WTC11 (cell line): ENCODE measurements at regions not wholly inside any gene's neighbourhood (a gene's known extent, or its start where the extent isn't known, plus 50 kb on each side); places are given as distances from the start of the nearest gene placed in this dataset.

ENCODE experiments used
- ATAC-seq: fragments of 200-7000 bp; cut with Tn5 transposase; 2 replicates; pipeline ENCODE4 v1.10.0; 2021; ENCODE audit warnings: mild to moderate bottlenecking, moderate library complexity
- CTCF ChIA-PET: fragments of 300-600 bp; sonication (Branson Sonifier 250); formaldehyde crosslinking; loops from one replicate; lab custom pipeline; 2021; ENCODE audit warnings: antibody characterized with exemption; lab: Charles Lee
- POLR2A ChIA-PET: fragments of 350-600 bp; sonication (Branson Sonifier 250); formaldehyde crosslinking; loops from one replicate; lab custom pipeline; 2021; ENCODE audit warnings: antibody characterized with exemption; lab: Charles Lee
- DNase-seq: peaks from one replicate; pipeline ENCODE4 v3.0.0; 2021; ENCODE audit warnings: low spot score
- H3K27ac Mint-ChIP-seq: 2 replicates; pipeline ENCODE4 v1.8.0; 2021; ENCODE audit warnings: mixed read lengths
- H3K27me3 Mint-ChIP-seq: 2 replicates; pipeline ENCODE4 v1.8.0; 2021; ENCODE audit warnings: low read depth, mild to moderate bottlenecking, moderate library complexity, mixed read lengths
- H3K36me3 Mint-ChIP-seq: 2 replicates; pipeline ENCODE4 v1.8.0; 2021; ENCODE audit warnings: mixed read lengths
- H3K4me1 Mint-ChIP-seq: 2 replicates; pipeline ENCODE4 v1.8.0; 2022; ENCODE audit warnings: mixed read lengths
- H3K4me3 Mint-ChIP-seq: 2 replicates; pipeline ENCODE4 v1.8.0; 2021; ENCODE audit warnings: mild to moderate bottlenecking, moderate library complexity, mixed read lengths
- H3K9me3 Mint-ChIP-seq: 2 replicates; pipeline ENCODE4 v1.8.0; 2021; ENCODE audit warnings: mixed read lengths
- ESRRA ChIP-seq: sonication (generic); formaldehyde crosslinking; IDR thresholded peaks from 2 replicates; pipeline ENCODE4 v1.8.1; 2022; ENCODE audit warnings: mild to moderate bottlenecking, missing genetic modification reagents, borderline replicate concordance
- ETV6 ChIP-seq: sonication (generic); formaldehyde crosslinking; IDR thresholded peaks from 2 replicates; pipeline ENCODE4 v1.8.1; 2022; ENCODE audit warnings: mild to moderate bottlenecking, missing genetic modification reagents
- GTF2I ChIP-seq: fragments of 250-450 bp; sonication (Bioruptor Pico); conservative IDR thresholded peaks from 2 replicates; pipeline ENCODE4 v1.4.0; 2021; ENCODE audit warnings: mild to moderate bottlenecking
- JAZF1 ChIP-seq: fragments of 250-450 bp; sonication (Bioruptor Pico); IDR thresholded peaks from 2 replicates; pipeline ENCODE4 v1.9.0; 2021; ENCODE audit warnings: moderate library complexity, mild to moderate bottlenecking, inconsistent platforms
- MYBL2 ChIP-seq: sonication (generic); formaldehyde crosslinking; IDR thresholded peaks from 2 replicates; pipeline ENCODE4 v1.8.1; 2023; ENCODE audit warnings: mild to moderate bottlenecking, moderate library complexity, missing genetic modification reagents
- NR1H2 ChIP-seq: sonication (generic); formaldehyde crosslinking; IDR thresholded peaks from 2 replicates; pipeline ENCODE4 v1.9.0; 2021; ENCODE audit warnings: mild to moderate bottlenecking, moderate library complexity, missing genetic modification reagents
- RELA ChIP-seq: sonication (generic); formaldehyde crosslinking; IDR thresholded peaks from 2 replicates; pipeline ENCODE4 v1.8.1; 2022; ENCODE audit warnings: missing genetic modification reagents, mild to moderate bottlenecking, borderline replicate concordance
- SMAD4 ChIP-seq: sonication (generic); formaldehyde crosslinking; IDR thresholded peaks from 2 replicates; pipeline ENCODE4 v1.8.0; 2022; ENCODE audit warnings: mild to moderate bottlenecking, missing genetic modification reagents
- TEAD4 ChIP-seq: sonication (generic); formaldehyde crosslinking; IDR thresholded peaks from 2 replicates; pipeline ENCODE4 v1.8.0; 2022; ENCODE audit warnings: mild to moderate bottlenecking, missing genetic modification reagents
- ZBTB21 ChIP-seq: sonication (generic); formaldehyde crosslinking; IDR thresholded peaks from 2 replicates; pipeline ENCODE4 v1.8.1; 2023; ENCODE audit warnings: mild to moderate bottlenecking, missing genetic modification reagents, borderline replicate concordance
- ZNF138 ChIP-seq: sonication (generic); formaldehyde crosslinking; conservative IDR thresholded peaks from 2 replicates; pipeline ENCODE4 v1.8.1; 2022; ENCODE audit warnings: mild to moderate bottlenecking, moderate library complexity, missing genetic modification reagents
- ZNF219 ChIP-seq: sonication (generic); formaldehyde crosslinking; IDR thresholded peaks from 2 replicates; pipeline ENCODE4 v1.8.0; 2023; ENCODE audit warnings: missing genetic modification reagents, mild to moderate bottlenecking, borderline replicate concordance
- ZNF263 ChIP-seq: sonication (generic); formaldehyde crosslinking; IDR thresholded peaks from 2 replicates; pipeline ENCODE4 v1.8.1; 2022; ENCODE audit warnings: low read depth, mild to moderate bottlenecking, moderate library complexity, missing genetic modification reagents
- ZNF396 ChIP-seq: fragments of 250-450 bp; sonication (Bioruptor Pico); IDR thresholded peaks from 2 replicates; pipeline ENCODE4 v1.8.0; 2021; ENCODE audit warnings: mild to moderate bottlenecking, moderate library complexity, borderline replicate concordance
- ZNF671 ChIP-seq: fragments of 250-450 bp; sonication (Bioruptor Pico); IDR thresholded peaks from 2 replicates; pipeline ENCODE4 v1.8.0; 2021; ENCODE audit warnings: mild to moderate bottlenecking
- TF ChIP-seq, protein P1 (sequence below): fragments of 250-450 bp; sonication (Bioruptor Pico); IDR thresholded peaks from 2 replicates; pipeline ENCODE4 v1.9.0; 2021; ENCODE audit warnings: mild to moderate bottlenecking
- TF ChIP-seq, protein P2 (sequence below): sonication (generic); formaldehyde crosslinking; IDR thresholded peaks from 2 replicates; pipeline ENCODE4 v1.8.1; 2022; ENCODE audit warnings: missing genetic modification reagents, borderline replicate concordance
- TF ChIP-seq, protein P3 (sequence below): fragments of 250-450 bp; sonication (Bioruptor Pico); IDR thresholded peaks from 2 replicates; pipeline ENCODE4 v1.8.0; 2021; ENCODE audit warnings: mild to moderate bottlenecking
- TF ChIP-seq, protein P4 (sequence below): sonication (generic); formaldehyde crosslinking; IDR thresholded peaks from 2 replicates; pipeline ENCODE4 v1.8.1; 2022; ENCODE audit warnings: low read depth, missing genetic modification reagents, borderline replicate concordance
- TF ChIP-seq, protein P5 (sequence below): sonication (generic); formaldehyde crosslinking; IDR thresholded peaks from 2 replicates; pipeline ENCODE4 v1.8.0; 2022; ENCODE audit warnings: mild to moderate bottlenecking, missing genetic modification reagents
- TF ChIP-seq, protein P6 (sequence below): sonication (generic); formaldehyde crosslinking; IDR thresholded peaks from 2 replicates; pipeline ENCODE4 v1.8.0; 2023; ENCODE audit warnings: mild to moderate bottlenecking, missing genetic modification reagents
- TF ChIP-seq, protein P7 (sequence below): fragments of 250-450 bp; sonication (Bioruptor Pico); IDR thresholded peaks from 2 replicates; pipeline ENCODE4 v1.9.0; 2021; ENCODE audit warnings: mild to moderate bottlenecking

DNA sequence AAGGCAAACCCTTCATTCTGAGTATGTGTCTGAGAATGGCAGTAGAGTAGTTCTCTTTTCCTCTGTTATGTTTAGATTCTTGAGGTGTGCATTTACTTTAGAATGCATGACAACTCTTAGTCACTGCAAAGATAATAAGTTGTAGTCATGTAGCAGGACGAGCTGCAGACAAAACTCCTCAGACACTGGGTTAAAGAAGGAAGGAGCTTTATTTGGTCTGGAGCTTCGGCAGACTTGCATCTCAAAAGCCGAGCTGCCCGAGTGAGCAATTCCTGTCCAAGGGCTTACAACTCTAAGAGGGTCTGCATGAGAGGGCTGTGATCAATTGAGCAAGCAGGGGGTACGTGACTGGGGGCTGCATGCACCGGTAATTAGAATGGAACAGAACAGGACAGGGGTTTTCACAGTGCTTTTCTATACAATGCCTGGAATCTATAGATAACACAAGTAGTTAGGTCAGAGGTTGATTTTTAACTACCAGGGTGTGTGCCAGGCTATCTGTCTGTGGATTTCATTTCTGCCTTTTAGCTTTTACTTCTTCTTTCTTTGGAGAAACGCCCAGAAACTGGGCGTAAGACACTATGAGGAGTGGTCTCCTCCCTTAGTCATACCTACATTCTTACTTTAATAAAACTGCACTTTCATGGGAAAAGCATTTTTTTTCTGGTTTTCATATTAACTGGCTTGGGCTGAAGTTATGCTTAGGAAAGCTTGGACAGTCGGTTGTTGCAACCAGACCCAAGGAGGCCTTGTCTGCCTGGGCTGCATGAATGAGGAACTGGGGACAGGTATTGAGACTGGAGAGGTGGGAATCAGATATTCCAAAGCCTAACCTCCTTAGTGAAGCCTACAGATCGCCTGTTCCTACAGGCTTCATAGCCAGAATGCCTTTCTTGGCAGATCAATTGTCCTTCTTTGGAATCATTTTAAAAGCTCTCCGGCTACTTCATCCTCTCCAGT lies 115.1 kb downstream of the RHOU start (continued):
- TF ChIP-seq, protein P1, sequence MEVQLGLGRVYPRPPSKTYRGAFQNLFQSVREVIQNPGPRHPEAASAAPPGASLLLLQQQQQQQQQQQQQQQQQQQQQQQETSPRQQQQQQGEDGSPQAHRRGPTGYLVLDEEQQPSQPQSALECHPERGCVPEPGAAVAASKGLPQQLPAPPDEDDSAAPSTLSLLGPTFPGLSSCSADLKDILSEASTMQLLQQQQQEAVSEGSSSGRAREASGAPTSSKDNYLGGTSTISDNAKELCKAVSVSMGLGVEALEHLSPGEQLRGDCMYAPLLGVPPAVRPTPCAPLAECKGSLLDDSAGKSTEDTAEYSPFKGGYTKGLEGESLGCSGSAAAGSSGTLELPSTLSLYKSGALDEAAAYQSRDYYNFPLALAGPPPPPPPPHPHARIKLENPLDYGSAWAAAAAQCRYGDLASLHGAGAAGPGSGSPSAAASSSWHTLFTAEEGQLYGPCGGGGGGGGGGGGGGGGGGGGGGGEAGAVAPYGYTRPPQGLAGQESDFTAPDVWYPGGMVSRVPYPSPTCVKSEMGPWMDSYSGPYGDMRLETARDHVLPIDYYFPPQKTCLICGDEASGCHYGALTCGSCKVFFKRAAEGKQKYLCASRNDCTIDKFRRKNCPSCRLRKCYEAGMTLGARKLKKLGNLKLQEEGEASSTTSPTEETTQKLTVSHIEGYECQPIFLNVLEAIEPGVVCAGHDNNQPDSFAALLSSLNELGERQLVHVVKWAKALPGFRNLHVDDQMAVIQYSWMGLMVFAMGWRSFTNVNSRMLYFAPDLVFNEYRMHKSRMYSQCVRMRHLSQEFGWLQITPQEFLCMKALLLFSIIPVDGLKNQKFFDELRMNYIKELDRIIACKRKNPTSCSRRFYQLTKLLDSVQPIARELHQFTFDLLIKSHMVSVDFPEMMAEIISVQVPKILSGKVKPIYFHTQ (CRISPR knock-in tag) = no peak
- no peak for TF ChIP-seq ZNF396 (CRISPR knock-in tag)
- TF ChIP-seq NR1H2 (CRISPR knock-in tag) = no peak
- no peak for TF ChIP-seq RELA
- TF ChIP-seq, protein P2, sequence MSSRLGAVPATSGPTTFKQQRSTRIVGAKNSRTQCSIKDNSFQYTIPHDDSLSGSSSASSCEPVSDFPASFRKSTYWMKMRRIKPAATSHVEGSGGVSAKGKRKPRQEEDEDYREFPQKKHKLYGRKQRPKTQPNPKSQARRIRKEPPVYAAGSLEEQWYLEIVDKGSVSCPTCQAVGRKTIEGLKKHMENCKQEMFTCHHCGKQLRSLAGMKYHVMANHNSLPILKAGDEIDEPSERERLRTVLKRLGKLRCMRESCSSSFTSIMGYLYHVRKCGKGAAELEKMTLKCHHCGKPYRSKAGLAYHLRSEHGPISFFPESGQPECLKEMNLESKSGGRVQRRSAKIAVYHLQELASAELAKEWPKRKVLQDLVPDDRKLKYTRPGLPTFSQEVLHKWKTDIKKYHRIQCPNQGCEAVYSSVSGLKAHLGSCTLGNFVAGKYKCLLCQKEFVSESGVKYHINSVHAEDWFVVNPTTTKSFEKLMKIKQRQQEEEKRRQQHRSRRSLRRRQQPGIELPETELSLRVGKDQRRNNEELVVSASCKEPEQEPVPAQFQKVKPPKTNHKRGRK (CRISPR knock-in tag) = no peak
- TF ChIP-seq, protein P3, sequence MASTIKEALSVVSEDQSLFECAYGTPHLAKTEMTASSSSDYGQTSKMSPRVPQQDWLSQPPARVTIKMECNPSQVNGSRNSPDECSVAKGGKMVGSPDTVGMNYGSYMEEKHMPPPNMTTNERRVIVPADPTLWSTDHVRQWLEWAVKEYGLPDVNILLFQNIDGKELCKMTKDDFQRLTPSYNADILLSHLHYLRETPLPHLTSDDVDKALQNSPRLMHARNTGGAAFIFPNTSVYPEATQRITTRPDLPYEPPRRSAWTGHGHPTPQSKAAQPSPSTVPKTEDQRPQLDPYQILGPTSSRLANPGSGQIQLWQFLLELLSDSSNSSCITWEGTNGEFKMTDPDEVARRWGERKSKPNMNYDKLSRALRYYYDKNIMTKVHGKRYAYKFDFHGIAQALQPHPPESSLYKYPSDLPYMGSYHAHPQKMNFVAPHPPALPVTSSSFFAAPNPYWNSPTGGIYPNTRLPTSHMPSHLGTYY (CRISPR knock-in tag) = no peak
- TF ChIP-seq ZNF263 (CRISPR knock-in tag) = no peak
- TF ChIP-seq, protein P4, sequence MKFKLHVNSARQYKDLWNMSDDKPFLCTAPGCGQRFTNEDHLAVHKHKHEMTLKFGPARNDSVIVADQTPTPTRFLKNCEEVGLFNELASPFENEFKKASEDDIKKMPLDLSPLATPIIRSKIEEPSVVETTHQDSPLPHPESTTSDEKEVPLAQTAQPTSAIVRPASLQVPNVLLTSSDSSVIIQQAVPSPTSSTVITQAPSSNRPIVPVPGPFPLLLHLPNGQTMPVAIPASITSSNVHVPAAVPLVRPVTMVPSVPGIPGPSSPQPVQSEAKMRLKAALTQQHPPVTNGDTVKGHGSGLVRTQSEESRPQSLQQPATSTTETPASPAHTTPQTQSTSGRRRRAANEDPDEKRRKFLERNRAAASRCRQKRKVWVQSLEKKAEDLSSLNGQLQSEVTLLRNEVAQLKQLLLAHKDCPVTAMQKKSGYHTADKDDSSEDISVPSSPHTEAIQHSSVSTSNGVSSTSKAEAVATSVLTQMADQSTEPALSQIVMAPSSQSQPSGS = no peak
- no peak for TF ChIP-seq JAZF1
- no peak for TF ChIP-seq ZNF219 (CRISPR knock-in tag)
- TF ChIP-seq, all 79 proteins: peak for 0

DNA sequence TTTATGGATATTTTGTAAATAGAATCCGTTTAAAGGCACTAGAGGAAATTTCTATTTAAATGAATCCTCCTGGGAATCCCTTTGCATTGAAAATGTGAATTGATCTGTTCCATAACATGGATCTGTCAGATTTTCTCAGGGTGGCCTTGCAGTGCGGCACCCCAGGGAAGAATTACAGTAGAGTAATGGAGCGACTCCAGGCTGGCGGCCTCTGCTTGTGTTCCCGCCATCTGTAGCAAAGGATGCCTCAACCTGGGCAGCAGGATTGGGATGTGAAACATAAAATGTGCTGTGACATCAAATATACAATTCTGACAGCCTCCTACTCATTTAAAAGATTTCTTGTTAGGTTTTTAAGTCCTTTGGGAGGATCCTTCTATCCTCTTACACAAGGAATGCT lies 115.9 kb downstream of the RHOU start:
- Mint-ChIP-seq H3K27ac (no peak overlapping the region), H3K9me3 (peaks cover 29% of the 10 kb centered on the region), H3K27me3 (peaks cover 6% of the 10 kb centered on the region), H3K4me3 (no peak overlapping the region), H3K36me3 (peaks cover 15% of the 10 kb centered on the region), H3K4me1 (peaks cover 44% of the 10 kb centered on the region)
- ChIA-PET CTCF (no interaction called here), POLR2A (no interaction called here)
- ATAC-seq (no peak), DNase-seq (no peak)
- no peak for TF ChIP-seq GTF2I
- TF ChIP-seq, protein P3 (CRISPR knock-in tag) = no peak
- TF ChIP-seq, protein P5, sequence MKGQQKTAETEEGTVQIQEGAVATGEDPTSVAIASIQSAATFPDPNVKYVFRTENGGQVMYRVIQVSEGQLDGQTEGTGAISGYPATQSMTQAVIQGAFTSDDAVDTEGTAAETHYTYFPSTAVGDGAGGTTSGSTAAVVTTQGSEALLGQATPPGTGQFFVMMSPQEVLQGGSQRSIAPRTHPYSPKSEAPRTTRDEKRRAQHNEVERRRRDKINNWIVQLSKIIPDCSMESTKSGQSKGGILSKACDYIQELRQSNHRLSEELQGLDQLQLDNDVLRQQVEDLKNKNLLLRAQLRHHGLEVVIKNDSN (CRISPR knock-in tag) = no peak
- no peak for TF ChIP-seq SMAD4 (CRISPR knock-in tag)
- no peak for TF ChIP-seq ZBTB21 (CRISPR knock-in tag)
- TF ChIP-seq ZNF138 (CRISPR knock-in tag) = no peak
- no peak for TF ChIP-seq ESRRA
- TF ChIP-seq NR1H2 (CRISPR knock-in tag) = no peak
- no peak for TF ChIP-seq ZNF263 (CRISPR knock-in tag)
- no peak for TF ChIP-seq RELA
- TF ChIP-seq, protein P6, sequence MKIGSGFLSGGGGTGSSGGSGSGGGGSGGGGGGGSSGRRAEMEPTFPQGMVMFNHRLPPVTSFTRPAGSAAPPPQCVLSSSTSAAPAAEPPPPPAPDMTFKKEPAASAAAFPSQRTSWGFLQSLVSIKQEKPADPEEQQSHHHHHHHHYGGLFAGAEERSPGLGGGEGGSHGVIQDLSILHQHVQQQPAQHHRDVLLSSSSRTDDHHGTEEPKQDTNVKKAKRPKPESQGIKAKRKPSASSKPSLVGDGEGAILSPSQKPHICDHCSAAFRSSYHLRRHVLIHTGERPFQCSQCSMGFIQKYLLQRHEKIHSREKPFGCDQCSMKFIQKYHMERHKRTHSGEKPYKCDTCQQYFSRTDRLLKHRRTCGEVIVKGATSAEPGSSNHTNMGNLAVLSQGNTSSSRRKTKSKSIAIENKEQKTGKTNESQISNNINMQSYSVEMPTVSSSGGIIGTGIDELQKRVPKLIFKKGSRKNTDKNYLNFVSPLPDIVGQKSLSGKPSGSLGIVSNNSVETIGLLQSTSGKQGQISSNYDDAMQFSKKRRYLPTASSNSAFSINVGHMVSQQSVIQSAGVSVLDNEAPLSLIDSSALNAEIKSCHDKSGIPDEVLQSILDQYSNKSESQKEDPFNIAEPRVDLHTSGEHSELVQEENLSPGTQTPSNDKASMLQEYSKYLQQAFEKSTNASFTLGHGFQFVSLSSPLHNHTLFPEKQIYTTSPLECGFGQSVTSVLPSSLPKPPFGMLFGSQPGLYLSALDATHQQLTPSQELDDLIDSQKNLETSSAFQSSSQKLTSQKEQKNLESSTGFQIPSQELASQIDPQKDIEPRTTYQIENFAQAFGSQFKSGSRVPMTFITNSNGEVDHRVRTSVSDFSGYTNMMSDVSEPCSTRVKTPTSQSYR = no peak
- TF ChIP-seq ZNF671 (CRISPR knock-in tag) = no peak
- no peak for TF ChIP-seq ETV6 (CRISPR knock-in tag)
- TF ChIP-seq TEAD4 (CRISPR knock-in tag) = no peak
- TF ChIP-seq, protein P7, sequence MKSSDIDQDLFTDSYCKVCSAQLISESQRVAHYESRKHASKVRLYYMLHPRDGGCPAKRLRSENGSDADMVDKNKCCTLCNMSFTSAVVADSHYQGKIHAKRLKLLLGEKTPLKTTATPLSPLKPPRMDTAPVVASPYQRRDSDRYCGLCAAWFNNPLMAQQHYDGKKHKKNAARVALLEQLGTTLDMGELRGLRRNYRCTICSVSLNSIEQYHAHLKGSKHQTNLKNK = no peak
- TF ChIP-seq MYBL2 = no peak
